ENCODE measurements at regions not wholly inside any gene's neighbourhood (a gene's known extent, or its start where the extent isn't known, plus 50 kb on each side); places are given as distances from the start of the nearest gene placed in this dataset.

- H3K9me1 ChIP-seq (replicated peaks; ENCODE audit: control insufficient read depth, extremely low read depth, insufficient read depth, low read length): no peaks in the 10 kb centered on the region
- dilution Hi-C loops (cut with MboI; ENCODE audit: extremely low pct_ligation_motif_present, low sequenced_read_pairs) (no loop called here), intact Hi-C loops (cut with micrococcal nuclease) (no loop called here)
- CTCF ChIA-PET: interaction anchor here (0.6 to 1.6 kb wide), 2 partner anchors 10 to 13 kb away, joined by 4 to 9 read pairs; no protein-coding TSS in a partner anchor
- no peak for DNase-seq (ENCODE audit: low read depth, low spot score)
- H3K4me1 ChIP-seq (ENCODE audit: control insufficient read depth, extremely low read depth, insufficient read depth, low read length): no peaks in the 10 kb centered on the region
- H3K79me2 ChIP-seq (ENCODE audit: control insufficient read depth, insufficient read depth, low read length): no peaks in the 10 kb centered on the region
- H3K27me3 ChIP-seq (ENCODE audit: control insufficient read depth in 2 of 2, insufficient read depth in 2 of 2, low read length in 2 of 2): no peaks in the 10 kb centered on the region
- no peak overlapping the region for H2AFZ ChIP-seq (ENCODE audit: low read depth, low read length)
- no peaks in the 10 kb centered on the region for H3K9me3 ChIP-seq (replicated peaks; ENCODE audit: control insufficient read depth, insufficient read depth, low read length)
- H3K36me3 ChIP-seq (ENCODE audit: control insufficient read depth in 2 of 2, extremely low read depth in 1 of 2, insufficient read depth in 2 of 2, low read length in 2 of 2): no peaks in the 10 kb centered on the region
- POLR2A ChIA-PET: interaction anchor here (0.5 kb wide), 1 partner anchor 282 kb away, joined by 3 read pairs; no protein-coding TSS in a partner anchor
- no peak overlapping the region for H3K4me3 ChIP-seq (replicated peaks in 1 of 3; ENCODE audit: insufficient read depth in 1 of 3, low read depth in 1 of 3, low read length in 3 of 3)
- no peak for FAIRE-seq
- no peaks in the 10 kb centered on the region for H4K20me1 ChIP-seq (replicated peaks; ENCODE audit: control insufficient read depth, extremely low read depth, insufficient read depth, low read length)
- H3K27ac ChIP-seq (ENCODE audit: insufficient read depth, low read depth, low read length): no peak overlapping the region
- H3K9ac ChIP-seq (replicated peaks; ENCODE audit: extremely low read depth, insufficient read depth, low read length): no peak overlapping the region
- no peak overlapping the region for H3K4me2 ChIP-seq (ENCODE audit: insufficient read depth, low read length)
- TF ChIP-seq POLR2A (IDR thresholded peaks at IDR 0.05; ENCODE audit: low read depth, low read length): no peak
- no peak for TF ChIP-seq MAX (IDR thresholded peaks at IDR 0.05; ENCODE audit: insufficient read depth, insufficient read length)
- no peak for TF ChIP-seq JUN (IDR thresholded peaks at IDR 0.05; ENCODE audit: borderline replicate concordance, insufficient read depth, insufficient read length, low read depth)
- no peak for TF ChIP-seq GATA2 (IDR thresholded peaks at IDR 0.05; ENCODE audit: insufficient read depth, insufficient read length, low read depth, low read length)
- TF ChIP-seq EZH2 (IDR thresholded peaks at IDR 0.05; ENCODE audit: borderline replicate concordance, low read depth, low read length, severe bottlenecking): no peak
- TF ChIP-seq FOS (IDR thresholded peaks at IDR 0.05; ENCODE audit: borderline replicate concordance, insufficient read depth, low read length): no peak
- no peak for TF ChIP-seq MYC (IDR thresholded peaks at IDR 0.05; ENCODE audit: low read depth, low read length)
- TF ChIP-seq, protein P1, sequence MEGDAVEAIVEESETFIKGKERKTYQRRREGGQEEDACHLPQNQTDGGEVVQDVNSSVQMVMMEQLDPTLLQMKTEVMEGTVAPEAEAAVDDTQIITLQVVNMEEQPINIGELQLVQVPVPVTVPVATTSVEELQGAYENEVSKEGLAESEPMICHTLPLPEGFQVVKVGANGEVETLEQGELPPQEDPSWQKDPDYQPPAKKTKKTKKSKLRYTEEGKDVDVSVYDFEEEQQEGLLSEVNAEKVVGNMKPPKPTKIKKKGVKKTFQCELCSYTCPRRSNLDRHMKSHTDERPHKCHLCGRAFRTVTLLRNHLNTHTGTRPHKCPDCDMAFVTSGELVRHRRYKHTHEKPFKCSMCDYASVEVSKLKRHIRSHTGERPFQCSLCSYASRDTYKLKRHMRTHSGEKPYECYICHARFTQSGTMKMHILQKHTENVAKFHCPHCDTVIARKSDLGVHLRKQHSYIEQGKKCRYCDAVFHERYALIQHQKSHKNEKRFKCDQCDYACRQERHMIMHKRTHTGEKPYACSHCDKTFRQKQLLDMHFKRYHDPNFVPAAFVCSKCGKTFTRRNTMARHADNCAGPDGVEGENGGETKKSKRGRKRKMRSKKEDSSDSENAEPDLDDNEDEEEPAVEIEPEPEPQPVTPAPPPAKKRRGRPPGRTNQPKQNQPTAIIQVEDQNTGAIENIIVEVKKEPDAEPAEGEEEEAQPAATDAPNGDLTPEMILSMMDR (IDR thresholded peaks at IDR 0.05; ENCODE audit: extremely low read depth in 1 of 2, insufficient read depth in 1 of 2, low read depth in 1 of 2, low read length in 2 of 2): no peak
- no peak for TF ChIP-seq POLR2AphosphoS5 (IDR thresholded peaks at IDR 0.05; ENCODE audit: insufficient read depth, low read depth, low read length)
- no TSS peak for BruUV-seq (replicated peaks)
These were observed 76.2 kb downstream of the ARL6IP4 start for GRCh38 chr12:123056709-123057108.

All from endothelial cell of umbilical vein (primary cell).